Epithelial cell of proximal tubule (primary cell): ENCODE measurements at regions not wholly inside any gene's neighbourhood (a gene's known extent, or its start where the extent isn't known, plus 50 kb on each side); places are given as distances from the start of the nearest gene placed in this dataset.

Experiments used
- DNase-seq: peaks from one replicate; pipeline ENCODE4 v3.0.0-alpha.2; 2011; ENCODE audit warnings: low read depth
- H3K4me3 ChIP-seq: 2 replicates; pipeline ENCODE4 v1.5.1; 2011; ENCODE audit warnings: low read depth, mild to moderate bottlenecking, low read length
- TF ChIP-seq, protein P1 (sequence below): conservative IDR thresholded peaks from 2 replicates; pipeline ENCODE4 v1.5.1; 2012; ENCODE audit warnings: low read depth, mild to moderate bottlenecking, low read length

DNA sequence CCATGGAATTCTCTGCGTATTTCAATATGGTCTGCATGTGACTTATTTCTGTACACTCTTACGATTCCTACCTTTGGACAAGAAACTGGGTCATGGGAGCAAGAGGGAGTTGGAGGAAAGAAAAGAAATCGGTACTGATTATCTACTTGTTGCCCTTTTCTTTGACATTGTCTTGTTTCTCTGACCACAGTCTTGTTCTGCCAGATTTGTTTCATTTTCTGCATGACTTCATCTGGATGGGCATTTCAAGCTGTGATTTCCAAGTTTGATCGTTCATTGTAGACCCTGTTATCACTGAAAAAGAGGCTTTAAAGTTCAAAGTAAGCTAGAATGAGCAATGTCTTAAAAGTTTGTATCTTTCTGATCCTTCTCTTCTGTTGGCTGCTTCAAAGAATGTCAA, 2186.3 kb upstream of the CELF4 start:
- DNase-seq: no peak
- TF ChIP-seq, protein P1, sequence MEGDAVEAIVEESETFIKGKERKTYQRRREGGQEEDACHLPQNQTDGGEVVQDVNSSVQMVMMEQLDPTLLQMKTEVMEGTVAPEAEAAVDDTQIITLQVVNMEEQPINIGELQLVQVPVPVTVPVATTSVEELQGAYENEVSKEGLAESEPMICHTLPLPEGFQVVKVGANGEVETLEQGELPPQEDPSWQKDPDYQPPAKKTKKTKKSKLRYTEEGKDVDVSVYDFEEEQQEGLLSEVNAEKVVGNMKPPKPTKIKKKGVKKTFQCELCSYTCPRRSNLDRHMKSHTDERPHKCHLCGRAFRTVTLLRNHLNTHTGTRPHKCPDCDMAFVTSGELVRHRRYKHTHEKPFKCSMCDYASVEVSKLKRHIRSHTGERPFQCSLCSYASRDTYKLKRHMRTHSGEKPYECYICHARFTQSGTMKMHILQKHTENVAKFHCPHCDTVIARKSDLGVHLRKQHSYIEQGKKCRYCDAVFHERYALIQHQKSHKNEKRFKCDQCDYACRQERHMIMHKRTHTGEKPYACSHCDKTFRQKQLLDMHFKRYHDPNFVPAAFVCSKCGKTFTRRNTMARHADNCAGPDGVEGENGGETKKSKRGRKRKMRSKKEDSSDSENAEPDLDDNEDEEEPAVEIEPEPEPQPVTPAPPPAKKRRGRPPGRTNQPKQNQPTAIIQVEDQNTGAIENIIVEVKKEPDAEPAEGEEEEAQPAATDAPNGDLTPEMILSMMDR: no peak
- no peak overlapping the region for H3K4me3 ChIP-seq

DNA sequence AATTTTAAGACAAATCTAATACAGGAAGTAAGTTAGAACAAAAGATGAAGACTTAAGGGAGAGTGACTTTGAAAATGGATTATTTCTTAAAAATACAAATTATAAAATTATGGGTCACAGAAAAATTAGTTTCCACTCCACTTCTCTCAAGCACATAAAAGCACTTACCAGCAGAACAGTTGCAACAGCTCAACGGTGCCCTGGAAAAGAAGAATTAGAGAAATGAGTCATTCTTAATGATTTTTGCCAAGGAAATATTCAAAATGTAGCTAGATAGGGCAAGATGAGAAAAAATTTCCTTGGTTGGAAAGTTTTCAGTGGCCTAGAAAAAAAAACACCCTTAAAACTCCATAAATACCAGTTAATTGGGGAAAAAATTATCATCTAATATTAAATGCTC, 2185.6 kb upstream of the CELF4 start:
- TF ChIP-seq, protein P1: no peak
- no peak for DNase-seq
- no peak overlapping the region for H3K4me3 ChIP-seq

DNA sequence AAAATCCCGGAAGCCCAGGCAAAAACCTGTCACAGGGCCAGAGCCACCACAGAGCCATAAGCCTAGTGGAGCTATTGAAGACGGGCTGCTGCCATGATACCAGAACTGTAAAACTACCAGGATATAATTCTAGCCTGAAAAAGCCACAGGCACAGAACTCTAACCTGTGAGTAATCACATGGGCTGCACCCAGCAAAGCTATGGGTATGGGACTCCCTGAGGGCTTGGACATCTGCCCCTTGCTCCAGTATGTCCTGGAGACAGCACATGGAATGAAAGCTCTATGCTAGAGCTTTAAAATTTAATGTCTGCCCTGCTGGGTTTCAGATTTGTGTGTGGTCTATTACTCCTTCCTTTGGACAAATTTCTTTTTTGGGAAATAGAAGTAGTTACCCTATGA, 2183.6 kb upstream of the CELF4 start:
- no peak overlapping the region for H3K4me3 ChIP-seq
- TF ChIP-seq, protein P1: no peak
- no peak for DNase-seq

DNA sequence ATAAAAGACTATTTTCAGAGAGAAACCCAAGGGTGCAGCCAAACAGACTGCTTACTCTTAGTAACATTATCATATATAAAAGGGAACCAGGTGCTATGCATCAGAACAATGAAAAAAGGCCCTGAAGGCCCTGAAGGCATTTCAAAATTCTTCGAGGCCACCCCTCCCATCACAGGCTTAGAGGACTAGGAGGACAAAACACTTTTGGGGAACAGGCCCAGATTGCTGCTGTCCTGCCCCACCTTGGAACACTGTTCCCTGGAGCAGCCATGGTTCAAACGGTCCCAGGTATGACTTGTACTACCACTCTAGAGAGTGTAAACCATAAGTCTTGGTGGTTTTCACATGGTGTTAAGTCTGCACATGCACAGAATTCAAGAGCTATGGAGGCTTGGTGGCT, 2183.1 kb upstream of the CELF4 start:
- TF ChIP-seq, protein P1: no peak
- no peak overlapping the region for H3K4me3 ChIP-seq
- no peak for DNase-seq

DNA sequence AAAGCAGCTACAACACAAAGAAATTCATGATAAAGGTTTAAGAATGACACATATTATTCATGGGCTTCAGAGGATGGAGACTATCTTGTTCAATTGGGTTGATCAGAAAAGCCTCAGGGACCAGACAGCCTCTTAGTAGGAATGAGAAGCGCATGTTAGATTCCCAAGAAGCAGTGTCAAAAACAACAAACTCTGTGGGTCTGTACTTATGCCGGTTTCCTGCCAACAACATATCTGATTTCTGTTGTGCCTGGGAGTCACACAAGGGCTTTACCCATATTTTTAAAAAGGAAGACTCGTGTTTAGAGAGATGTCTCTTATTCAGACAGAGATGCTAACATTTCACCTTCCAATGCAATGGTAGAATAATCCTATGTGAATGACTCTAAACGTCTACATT, 2180.6 kb upstream of the CELF4 start:
- no peak for DNase-seq
- TF ChIP-seq, protein P1: no peak
- no peak overlapping the region for H3K4me3 ChIP-seq

DNA sequence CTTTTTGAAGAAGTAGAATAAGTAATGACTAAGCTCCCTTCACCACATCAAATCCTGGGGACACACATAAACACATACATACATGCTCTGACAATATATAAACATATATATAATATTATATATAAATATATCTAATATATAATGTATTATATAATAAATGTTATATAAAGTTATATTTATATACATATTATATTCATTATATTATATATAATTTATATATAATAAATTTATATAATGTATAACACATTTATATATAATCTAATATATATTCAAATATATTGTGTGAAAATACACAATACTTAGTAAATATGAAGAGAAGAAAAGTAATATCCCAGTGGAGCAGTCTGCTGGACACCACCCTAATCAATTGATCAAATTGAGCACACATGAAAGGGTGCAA, 2177.9 kb upstream of the CELF4 start:
- TF ChIP-seq, protein P1: no peak
- no peak for DNase-seq
- H3K4me3 ChIP-seq: no peak overlapping the region

DNA sequence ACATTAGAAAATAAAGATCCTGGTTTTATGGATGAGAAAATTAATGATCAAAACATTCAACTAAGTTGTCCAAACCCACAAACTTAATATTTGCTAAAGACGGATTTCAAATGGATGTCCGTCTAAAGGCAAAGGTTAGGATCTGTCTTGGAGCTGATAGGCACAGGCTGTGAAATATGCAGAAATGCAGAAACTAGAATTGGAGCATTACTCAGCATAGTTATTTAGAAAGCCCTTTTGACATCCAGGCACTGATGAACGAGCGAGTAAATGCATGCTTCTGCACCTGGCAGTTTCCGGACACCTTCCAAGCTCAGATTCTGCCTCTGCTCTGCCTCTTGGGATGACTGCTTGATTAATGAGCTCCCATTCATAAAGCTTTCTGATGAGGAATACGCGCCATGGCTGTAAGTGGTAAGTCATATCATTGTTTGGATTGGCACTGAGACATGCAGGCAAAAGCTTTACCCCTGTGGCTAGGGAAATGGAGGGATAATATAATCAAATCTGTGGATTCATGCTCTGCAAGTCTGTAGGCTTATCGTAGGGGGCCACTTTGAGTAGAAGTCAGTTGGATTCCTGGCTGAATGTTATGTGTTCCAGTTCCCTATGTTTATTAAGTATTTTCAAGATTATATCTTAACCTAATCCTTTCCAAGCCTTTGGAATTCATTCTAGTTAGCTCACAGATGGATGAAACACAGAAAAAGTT, 2176.3 kb upstream of the CELF4 start:
- TF ChIP-seq, protein P1: no peak
- no peak overlapping the region for H3K4me3 ChIP-seq
- DNase-seq: no peak
